H1 (cell line): ENCODE measurements at regions not wholly inside any gene's neighbourhood (a gene's known extent, or its start where the extent isn't known, plus 50 kb on each side); places are given as distances from the start of the nearest gene placed in this dataset.

Experiments used
- BRCA1 ChIP-seq: IDR thresholded peaks from 2 replicates; pipeline ENCODE4 v1.6.1; 2012; ENCODE audit warnings: low read depth, low read length, improper control_type of control experiment
- GABPA ChIP-seq: IDR thresholded peaks from 2 replicates; pipeline ENCODE4 v1.6.1; 2011; ENCODE audit warnings: mild to moderate bottlenecking, low read length, moderate library complexity, borderline replicate concordance; ENCODE audit not compliant: insufficient read depth
- GTF2F1 ChIP-seq: IDR thresholded peaks from 2 replicates; pipeline ENCODE4 v1.6.1; 2012; ENCODE audit warnings: low read depth, low read length, improper control_type of control experiment, borderline replicate concordance
- KDM1A ChIP-seq: fragments of 200-600, 300-600 bp; sonication (generic); IDR thresholded peaks from 2 replicates; pipeline ENCODE4 v1.7.1; 2016; ENCODE audit warnings: mild to moderate bottlenecking, low read length, borderline replicate concordance
- POLR2AphosphoS5 ChIP-seq: IDR thresholded peaks from 2 replicates; pipeline ENCODE4 v1.6.1; 2011; ENCODE audit warnings: low read depth, low read length
- RAD21 ChIP-seq, 2 experiments: IDR thresholded peaks in 1 of 2; conservative IDR thresholded peaks in 1 of 2; 2 replicates each; pipeline ENCODE4 v1.6.1; 2011; ENCODE audit warnings: low read depth in 2 of 2, low read length in 2 of 2, improper control_type of control experiment in 1 of 2, inconsistent platforms in 1 of 2, mild to moderate bottlenecking in 1 of 2, moderate library complexity in 1 of 2
- SIX5 ChIP-seq: IDR thresholded peaks from 2 replicates; pipeline ENCODE4 v1.6.1; 2011; ENCODE audit warnings: mild to moderate bottlenecking, low read depth, low read length
- TF ChIP-seq, protein P1 (sequence below): IDR thresholded peaks from 2 replicates; pipeline ENCODE4 v1.6.1; 2012; ENCODE audit warnings: low read length, inconsistent platforms

DNA sequence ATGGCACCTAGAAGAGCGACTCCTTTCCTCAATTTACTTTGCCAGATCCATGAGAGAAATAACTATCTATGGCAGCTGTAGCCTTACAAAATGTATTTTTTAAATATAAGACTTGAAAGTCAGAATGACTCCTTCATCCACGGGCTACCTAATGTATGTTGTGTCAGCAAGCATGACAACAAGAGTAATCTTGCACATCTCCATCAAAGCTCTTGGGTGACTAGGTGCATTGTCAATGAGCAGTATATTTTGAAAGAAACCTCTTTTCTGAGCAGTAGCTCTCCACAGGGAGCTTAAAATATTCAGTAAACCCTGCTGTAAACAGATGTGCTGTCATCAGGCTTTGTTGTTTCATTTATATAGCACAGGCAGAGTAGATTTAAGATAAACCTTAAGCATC is 757.2 kb upstream of the PHF14 start (continued):
- no peak for TF ChIP-seq POLR2AphosphoS5
- no peak for TF ChIP-seq GABPA
- TF ChIP-seq KDM1A = no peak
- no peak for TF ChIP-seq SIX5
- TF ChIP-seq, protein P1, sequence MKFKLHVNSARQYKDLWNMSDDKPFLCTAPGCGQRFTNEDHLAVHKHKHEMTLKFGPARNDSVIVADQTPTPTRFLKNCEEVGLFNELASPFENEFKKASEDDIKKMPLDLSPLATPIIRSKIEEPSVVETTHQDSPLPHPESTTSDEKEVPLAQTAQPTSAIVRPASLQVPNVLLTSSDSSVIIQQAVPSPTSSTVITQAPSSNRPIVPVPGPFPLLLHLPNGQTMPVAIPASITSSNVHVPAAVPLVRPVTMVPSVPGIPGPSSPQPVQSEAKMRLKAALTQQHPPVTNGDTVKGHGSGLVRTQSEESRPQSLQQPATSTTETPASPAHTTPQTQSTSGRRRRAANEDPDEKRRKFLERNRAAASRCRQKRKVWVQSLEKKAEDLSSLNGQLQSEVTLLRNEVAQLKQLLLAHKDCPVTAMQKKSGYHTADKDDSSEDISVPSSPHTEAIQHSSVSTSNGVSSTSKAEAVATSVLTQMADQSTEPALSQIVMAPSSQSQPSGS = no peak
- TF ChIP-seq GTF2F1 = no peak
- no peak for TF ChIP-seq RAD21 (IDR thresholded peaks at IDR 0.05 in 1 of 2, conservative IDR thresholded peaks at IDR 0.05 in 1 of 2; ENCODE audit: low read depth in 2 of 2, low read length in 2 of 2)
- TF ChIP-seq BRCA1 = no peak
